SK-N-MC (cell line): ENCODE measurements at regions not wholly inside any gene's neighbourhood (a gene's known extent, or its start where the extent isn't known, plus 50 kb on each side); places are given as distances from the start of the nearest gene placed in this dataset.

Experiments
- EZH2 ChIP-seq: fragments of 200-600 bp; sonication (generic); IDR thresholded peaks from one replicate; pipeline ENCODE4 v1.6.1; 2017; ENCODE audit warnings: antibody characterized with exemption
- POLR2AphosphoS5 ChIP-seq: IDR thresholded peaks from 2 replicates; pipeline ENCODE4 v1.6.1; 2012; ENCODE audit warnings: mild to moderate bottlenecking, low read depth, low read length, borderline replicate concordance

GRCh38 chr2:78928502-78928901 is 97.0 kb upstream of the REG3G start:
- no peak for TF ChIP-seq EZH2
- TF ChIP-seq POLR2AphosphoS5: no peak
